ENCODE measurements at regions not wholly inside any gene's neighbourhood (a gene's known extent, or its start where the extent isn't known, plus 50 kb on each side); places are given as distances from the start of the nearest gene placed in this dataset.

GRCh38 chr5:82345108-82345507 lies 67.0 kb upstream of the RPS23 start:
- ChIA-PET POLR2A (no interaction called here), CTCF (no interaction called here)
- no peak for ATAC-seq
- TF ChIP-seq, protein P1, sequence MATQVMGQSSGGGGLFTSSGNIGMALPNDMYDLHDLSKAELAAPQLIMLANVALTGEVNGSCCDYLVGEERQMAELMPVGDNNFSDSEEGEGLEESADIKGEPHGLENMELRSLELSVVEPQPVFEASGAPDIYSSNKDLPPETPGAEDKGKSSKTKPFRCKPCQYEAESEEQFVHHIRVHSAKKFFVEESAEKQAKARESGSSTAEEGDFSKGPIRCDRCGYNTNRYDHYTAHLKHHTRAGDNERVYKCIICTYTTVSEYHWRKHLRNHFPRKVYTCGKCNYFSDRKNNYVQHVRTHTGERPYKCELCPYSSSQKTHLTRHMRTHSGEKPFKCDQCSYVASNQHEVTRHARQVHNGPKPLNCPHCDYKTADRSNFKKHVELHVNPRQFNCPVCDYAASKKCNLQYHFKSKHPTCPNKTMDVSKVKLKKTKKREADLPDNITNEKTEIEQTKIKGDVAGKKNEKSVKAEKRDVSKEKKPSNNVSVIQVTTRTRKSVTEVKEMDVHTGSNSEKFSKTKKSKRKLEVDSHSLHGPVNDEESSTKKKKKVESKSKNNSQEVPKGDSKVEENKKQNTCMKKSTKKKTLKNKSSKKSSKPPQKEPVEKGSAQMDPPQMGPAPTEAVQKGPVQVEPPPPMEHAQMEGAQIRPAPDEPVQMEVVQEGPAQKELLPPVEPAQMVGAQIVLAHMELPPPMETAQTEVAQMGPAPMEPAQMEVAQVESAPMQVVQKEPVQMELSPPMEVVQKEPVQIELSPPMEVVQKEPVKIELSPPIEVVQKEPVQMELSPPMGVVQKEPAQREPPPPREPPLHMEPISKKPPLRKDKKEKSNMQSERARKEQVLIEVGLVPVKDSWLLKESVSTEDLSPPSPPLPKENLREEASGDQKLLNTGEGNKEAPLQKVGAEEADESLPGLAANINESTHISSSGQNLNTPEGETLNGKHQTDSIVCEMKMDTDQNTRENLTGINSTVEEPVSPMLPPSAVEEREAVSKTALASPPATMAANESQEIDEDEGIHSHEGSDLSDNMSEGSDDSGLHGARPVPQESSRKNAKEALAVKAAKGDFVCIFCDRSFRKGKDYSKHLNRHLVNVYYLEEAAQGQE (IDR thresholded peaks at IDR 0.05; ENCODE audit: insufficient read depth in 1 of 2, low read depth in 2 of 2, low read length in 1 of 2), result no peak
- TF ChIP-seq SIN3A (IDR thresholded peaks at IDR 0.05; ENCODE audit: borderline replicate concordance, insufficient read depth, low read depth, low read length), result no peak
- TF ChIP-seq, protein P2, sequence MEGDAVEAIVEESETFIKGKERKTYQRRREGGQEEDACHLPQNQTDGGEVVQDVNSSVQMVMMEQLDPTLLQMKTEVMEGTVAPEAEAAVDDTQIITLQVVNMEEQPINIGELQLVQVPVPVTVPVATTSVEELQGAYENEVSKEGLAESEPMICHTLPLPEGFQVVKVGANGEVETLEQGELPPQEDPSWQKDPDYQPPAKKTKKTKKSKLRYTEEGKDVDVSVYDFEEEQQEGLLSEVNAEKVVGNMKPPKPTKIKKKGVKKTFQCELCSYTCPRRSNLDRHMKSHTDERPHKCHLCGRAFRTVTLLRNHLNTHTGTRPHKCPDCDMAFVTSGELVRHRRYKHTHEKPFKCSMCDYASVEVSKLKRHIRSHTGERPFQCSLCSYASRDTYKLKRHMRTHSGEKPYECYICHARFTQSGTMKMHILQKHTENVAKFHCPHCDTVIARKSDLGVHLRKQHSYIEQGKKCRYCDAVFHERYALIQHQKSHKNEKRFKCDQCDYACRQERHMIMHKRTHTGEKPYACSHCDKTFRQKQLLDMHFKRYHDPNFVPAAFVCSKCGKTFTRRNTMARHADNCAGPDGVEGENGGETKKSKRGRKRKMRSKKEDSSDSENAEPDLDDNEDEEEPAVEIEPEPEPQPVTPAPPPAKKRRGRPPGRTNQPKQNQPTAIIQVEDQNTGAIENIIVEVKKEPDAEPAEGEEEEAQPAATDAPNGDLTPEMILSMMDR (IDR thresholded peaks at IDR 0.05), result no peak
- no peak for TF ChIP-seq TCF7L2 (IDR thresholded peaks at IDR 0.05; ENCODE audit: low read depth, low read length)
- no peak for TF ChIP-seq POLR2AphosphoS5 (IDR thresholded peaks at IDR 0.05; ENCODE audit: low read depth, low read length)
- DNase-seq (ENCODE audit: low read depth, low spot score), result no peak
- Histone ChIP-seq H3K36me3 (ENCODE audit: control insufficient read depth, insufficient read depth, low read length) (no peaks in the 10 kb centered on the region), H3K9me3 (ENCODE audit: control insufficient read depth, insufficient read depth, low read depth, low read length) (no peaks in the 10 kb centered on the region), H3K27ac (ENCODE audit: low read length) (no peak overlapping the region), H3K4me3 (ENCODE audit: low read depth in 2 of 2, low read length in 2 of 2) (no peak overlapping the region), H3K4me1 (ENCODE audit: control insufficient read depth, insufficient read depth, low read length) (no peaks in the 10 kb centered on the region), H3K27me3 (ENCODE audit: control insufficient read depth, insufficient read depth, low read length) (no peaks in the 10 kb centered on the region; the same call in 1 of the 2 replicates)
- intact Hi-C loops (cut with micrococcal nuclease; ENCODE audit: unreplicated experiment), result no loop called here
- BruUV-seq (replicated peaks), result no TSS peak
- in situ Hi-C loops (cut with HindIII; ENCODE audit: low pct_unique_long_range_greater_than_20kb, low sequenced_read_pairs), result no loop called here

DNA sequence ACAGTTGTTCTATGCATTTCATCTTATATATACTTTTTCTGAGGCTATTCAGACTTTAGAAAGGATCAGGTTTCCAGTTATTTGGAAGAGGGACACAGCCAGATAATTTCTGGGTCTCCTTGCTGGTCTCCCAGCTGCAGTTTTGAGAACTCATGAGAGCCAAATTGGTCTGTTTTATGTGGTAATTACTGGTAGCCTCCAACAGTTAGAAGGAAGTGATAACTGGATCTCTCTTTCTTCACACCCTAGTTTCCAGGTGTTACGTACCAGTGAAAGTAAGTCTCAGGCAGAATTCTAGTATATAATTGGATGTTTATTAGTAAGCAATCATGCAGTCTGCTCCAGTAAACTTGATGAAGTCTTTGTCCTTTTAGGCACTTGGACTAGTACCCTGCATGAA lies 63.2 kb upstream of the RPS23 start:
- no peaks in the 10 kb centered on the region for H3K4me1 ChIP-seq (ENCODE audit: control insufficient read depth, insufficient read depth, low read length)
- H3K4me3 ChIP-seq (ENCODE audit: low read depth in 2 of 2, low read length in 2 of 2), result no peak overlapping the region
- no peak overlapping the region for H3K27ac ChIP-seq (ENCODE audit: low read length)
- ATAC-seq (no peak), DNase-seq (ENCODE audit: low read depth, low spot score) (no peak)
- ChIA-PET CTCF (no interaction called here), POLR2A (no interaction called here)
- in situ Hi-C loops (cut with HindIII; ENCODE audit: low pct_unique_long_range_greater_than_20kb, low sequenced_read_pairs) (no loop called here), intact Hi-C loops (cut with micrococcal nuclease; ENCODE audit: unreplicated experiment) (no loop called here)
- no peaks in the 10 kb centered on the region for H3K36me3 ChIP-seq (ENCODE audit: control insufficient read depth, insufficient read depth, low read length)
- H3K9me3 ChIP-seq (ENCODE audit: control insufficient read depth, insufficient read depth, low read depth, low read length), result no peaks in the 10 kb centered on the region
- no TSS peak for BruUV-seq (replicated peaks)
- TF ChIP-seq, protein P2 (IDR thresholded peaks at IDR 0.05), result no peak
- TF ChIP-seq POLR2AphosphoS5 (IDR thresholded peaks at IDR 0.05; ENCODE audit: low read depth, low read length), result no peak
- TF ChIP-seq TCF7L2 (IDR thresholded peaks at IDR 0.05; ENCODE audit: low read depth, low read length), result no peak
- TF ChIP-seq SIN3A (IDR thresholded peaks at IDR 0.05; ENCODE audit: borderline replicate concordance, insufficient read depth, low read depth, low read length), result no peak
- TF ChIP-seq, protein P1 (IDR thresholded peaks at IDR 0.05; ENCODE audit: insufficient read depth in 1 of 2, low read depth in 2 of 2, low read length in 1 of 2), result no peak
- no peaks in the 10 kb centered on the region; the same call in 1 of the 2 replicates for H3K27me3 ChIP-seq (ENCODE audit: control insufficient read depth, insufficient read depth, low read length)
